Glomerular visceral epithelial cell (primary cell): ENCODE measurements at regions not wholly inside any gene's neighbourhood (a gene's known extent, or its start where the extent isn't known, plus 50 kb on each side); places are given as distances from the start of the nearest gene placed in this dataset.

Experiments
- DNase-seq: peaks from one replicate; pipeline ENCODE4 v3.0.0-alpha.2; 2016; ENCODE audit errors: extremely low spot score

DNA sequence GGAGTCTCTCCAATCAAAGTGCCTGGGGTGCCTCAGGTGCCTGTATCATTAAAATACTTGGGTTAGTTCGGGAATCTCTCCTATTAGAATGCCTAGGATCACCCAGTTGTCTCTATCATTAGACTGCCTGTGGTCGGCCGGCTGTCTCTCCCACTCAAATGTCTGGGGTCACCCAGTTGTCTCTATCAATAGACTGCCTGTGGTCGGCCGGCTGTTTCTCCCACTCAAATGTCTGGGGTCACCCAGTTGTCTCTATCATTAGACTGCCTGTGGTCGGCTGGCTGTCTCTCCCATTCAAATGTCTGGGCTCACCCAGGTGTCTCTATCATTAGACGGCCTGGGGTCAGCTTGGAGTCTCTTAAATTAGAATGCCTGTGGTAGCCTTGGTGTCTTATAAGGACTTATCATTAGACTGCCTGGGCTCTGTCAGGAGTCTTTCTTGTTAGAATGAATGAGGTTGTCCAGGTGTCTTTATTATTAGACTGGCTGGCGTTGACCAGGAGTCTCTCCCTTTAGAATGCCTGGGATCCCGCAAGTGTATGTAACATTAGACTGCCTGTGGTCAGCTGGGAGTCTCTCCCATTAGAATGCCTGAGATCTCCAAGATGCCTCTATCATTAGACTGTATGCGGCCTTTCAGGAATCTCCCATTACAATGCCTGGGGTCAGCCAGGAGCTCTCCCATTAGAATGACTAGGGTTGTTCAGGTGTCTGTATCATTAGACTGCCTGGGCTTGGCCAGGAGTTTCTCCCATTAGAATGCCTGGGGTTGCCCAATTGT, 1555.5 kb downstream of the UQCRFS1 start:
- DNase-seq = no peak

DNA sequence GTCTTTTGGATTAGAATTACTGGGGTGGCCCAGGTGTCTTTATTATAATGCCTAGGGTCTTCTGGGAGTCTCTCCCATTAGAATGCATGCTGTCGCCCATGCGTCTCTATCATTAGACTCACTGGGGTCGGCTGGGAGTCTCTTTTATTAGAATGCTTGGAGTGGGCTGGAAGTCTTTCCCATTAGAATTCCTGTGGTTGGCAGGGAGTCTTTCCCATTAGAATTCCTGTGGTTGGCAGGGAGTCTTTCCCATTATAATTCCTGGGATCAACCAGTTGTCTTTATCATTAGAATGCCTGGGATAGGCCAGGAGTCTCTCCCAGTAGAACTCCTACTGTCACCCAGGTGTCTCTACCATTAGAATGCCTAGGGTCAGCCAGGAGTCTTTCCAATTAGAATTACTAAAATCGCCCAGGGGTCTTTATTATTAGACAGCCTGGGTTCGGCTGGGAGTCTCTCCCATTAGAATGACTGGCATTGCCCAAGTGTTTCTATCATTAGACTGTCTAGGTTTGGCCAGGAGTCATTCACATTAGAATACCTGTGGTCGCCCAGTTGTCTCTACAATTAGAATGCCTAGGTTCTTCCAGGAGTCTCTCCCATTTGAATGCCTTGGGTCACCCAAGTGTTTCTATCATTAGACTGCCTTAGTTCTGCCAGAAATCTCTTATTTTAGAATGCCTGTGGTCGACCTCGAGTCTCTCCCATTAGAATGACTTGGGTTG, 1558.5 kb downstream of the UQCRFS1 start:
- no peak for DNase-seq

DNA sequence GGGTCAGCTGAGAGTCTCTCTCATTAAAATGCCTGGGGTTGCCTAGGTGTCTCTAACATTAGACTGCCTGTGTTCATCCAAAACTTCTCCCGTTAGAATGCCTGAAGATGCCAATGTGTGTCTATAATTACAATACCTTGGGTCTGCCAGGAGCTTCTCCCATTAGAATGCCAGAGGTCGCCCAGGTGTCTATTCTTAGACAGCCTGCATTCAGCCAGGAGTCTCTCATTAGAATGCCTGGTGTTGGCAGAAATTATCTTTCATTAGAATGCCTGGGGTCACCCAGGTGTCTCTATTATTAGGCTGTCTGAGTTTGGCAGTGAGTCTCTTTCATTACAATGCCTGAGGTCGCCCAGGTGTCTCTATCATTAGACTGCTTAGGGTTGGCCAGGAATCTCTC, 1560.2 kb downstream of the UQCRFS1 start:
- DNase-seq = no peak

DNA sequence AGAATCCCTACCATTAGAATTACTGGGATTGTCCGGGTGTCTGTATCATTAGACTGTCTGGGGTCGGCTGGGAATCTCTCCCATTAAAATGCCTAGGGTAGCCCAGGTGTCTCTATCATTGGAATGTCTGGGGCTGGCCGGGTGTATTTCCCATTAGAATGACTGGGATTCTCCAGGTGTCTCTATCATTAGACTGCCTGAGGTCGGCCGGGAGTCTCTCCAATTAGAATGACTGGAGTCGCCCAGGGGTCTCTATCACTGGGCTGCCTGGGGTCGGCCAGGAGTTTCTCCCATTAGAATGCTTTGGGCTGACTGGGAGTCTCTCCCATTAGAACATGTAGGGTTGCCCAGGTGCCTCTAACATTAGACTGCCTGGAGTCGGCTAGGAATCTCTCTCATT, 1560.7 kb downstream of the UQCRFS1 start:
- DNase-seq = no peak

DNA sequence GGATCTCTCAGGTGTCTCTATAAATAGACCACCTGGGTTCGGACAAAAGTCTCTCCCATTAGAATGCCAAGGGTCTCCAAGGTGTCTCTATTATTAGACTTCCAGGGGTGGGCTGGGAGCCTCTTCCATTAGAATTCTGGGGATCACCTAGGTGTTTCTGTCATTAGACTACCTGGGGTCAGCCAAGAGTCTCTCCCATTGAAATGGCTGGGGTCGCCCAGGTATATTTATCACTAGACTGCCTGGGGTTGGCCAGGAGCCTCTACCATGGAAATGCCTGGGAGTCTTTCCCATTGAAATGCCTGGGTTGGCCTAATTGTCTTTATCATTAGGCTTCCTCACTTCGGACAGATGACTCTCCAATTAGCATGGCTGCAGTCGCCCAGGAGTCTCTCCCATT, 1565.5 kb downstream of the UQCRFS1 start:
- no peak for DNase-seq

DNA sequence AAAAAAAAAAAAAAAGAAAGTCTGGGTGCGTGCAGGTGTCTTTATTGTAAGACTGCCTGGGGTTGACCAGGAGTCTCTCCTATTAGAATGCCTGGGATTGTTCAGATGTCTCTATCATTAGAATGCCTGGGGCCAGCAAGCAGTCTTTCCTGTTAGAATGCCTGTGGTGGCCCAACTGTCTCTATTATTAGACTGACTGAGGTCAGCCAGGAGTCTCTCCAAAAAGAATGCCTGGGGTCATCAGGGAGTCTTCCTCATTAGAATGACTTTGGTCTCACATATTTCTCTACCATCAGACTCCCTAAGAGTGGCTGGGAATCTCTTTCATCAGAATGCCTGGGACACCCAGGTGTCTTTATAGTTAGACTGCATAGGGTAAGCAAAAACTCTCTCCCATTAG, 1577.5 kb downstream of the UQCRFS1 start:
- no peak for DNase-seq

DNA sequence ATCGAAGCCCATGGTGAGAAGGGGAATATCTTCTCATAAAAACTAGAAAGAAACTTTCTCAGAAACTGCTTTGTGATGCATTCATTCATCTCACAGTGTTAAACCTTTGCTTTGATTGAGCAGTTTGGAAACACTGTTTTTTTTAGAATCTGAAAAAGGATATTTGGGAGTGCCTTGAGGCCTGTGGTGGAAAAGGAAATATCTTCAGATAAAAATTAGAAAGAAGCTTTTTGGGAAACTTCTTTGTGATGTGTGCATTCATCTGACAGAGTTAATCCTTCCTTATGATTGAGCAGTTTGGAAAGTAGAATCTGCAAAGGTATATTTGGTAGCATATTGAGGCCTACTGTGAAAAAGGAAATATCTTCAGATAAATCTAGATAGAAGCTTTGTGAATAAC, 1594.9 kb downstream of the UQCRFS1 start:
- DNase-seq = no peak

DNA sequence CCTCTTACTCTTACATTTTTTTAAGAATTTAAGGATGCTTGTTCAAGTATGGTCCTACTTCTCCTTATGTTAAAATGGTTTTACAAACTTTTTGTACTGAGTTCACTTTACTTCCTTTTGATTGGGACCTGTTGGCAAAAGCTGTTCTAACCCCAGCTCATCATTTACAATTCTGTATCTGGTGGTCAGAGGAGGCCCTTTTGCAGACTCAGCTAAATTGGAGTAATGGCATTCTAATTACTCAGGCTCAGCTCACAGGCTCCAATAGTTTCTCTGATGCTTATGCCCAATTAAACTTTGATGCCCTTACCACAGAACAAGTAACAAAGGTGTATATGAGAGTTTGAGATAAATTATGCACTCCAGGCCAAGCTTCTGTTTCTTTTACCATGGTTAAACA, 1632.0 kb downstream of the UQCRFS1 start:
- DNase-seq = no peak
